ENCODE measurements at regions not wholly inside any gene's neighbourhood (a gene's known extent, or its start where the extent isn't known, plus 50 kb on each side); places are given as distances from the start of the nearest gene placed in this dataset.

GRCh38 chr15:94610485-94610884 lies 379.1 kb downstream of the MCTP2 start (continued):
- no peak for TF ChIP-seq ZSCAN18 (CRISPR knock-in tag; IDR thresholded peaks at IDR 0.05)
- TF ChIP-seq ZNF425 (CRISPR knock-in tag; conservative IDR thresholded peaks at IDR 0.05), result no peak
- no peak for TF ChIP-seq MXD4 (CRISPR knock-in tag; IDR thresholded peaks at IDR 0.05; ENCODE audit: borderline replicate concordance)
- no peak for TF ChIP-seq ETV6 (CRISPR knock-in tag; IDR thresholded peaks at IDR 0.05)
- no peak for TF ChIP-seq FOXP1 (CRISPR knock-in tag; IDR thresholded peaks at IDR 0.05; ENCODE audit: borderline replicate concordance)
- no peak for TF ChIP-seq CREM (CRISPR knock-in tag; IDR thresholded peaks at IDR 0.05)

- ChIA-PET POLR2A (no interaction called here), CTCF (no interaction called here)
- H3K4me1 Mint-ChIP-seq, result peaks cover 7% of the 10 kb centered on the region; the same call in 1 of the 2 replicates
- 0 out of 2 replicates have a peak, but pooled peaks cover 5% of the 10 kb centered on the region for H3K9me3 Mint-ChIP-seq
- DNase-seq (ENCODE audit: low spot score) (no peak), ATAC-seq (no peak)
- no peak overlapping the region for H3K27ac Mint-ChIP-seq
- H3K27me3 Mint-ChIP-seq (ENCODE audit: low read depth), result no peaks in the 10 kb centered on the region
- no peaks in the 10 kb centered on the region for H3K36me3 Mint-ChIP-seq
- H3K4me3 Mint-ChIP-seq, result no peak overlapping the region
- TF ChIP-seq RORB (CRISPR knock-in tag; IDR thresholded peaks at IDR 0.05) (no peak), ATF2 (CRISPR knock-in tag; IDR thresholded peaks at IDR 0.05; ENCODE audit: borderline replicate concordance, low read depth) (no peak), ESRRA (CRISPR knock-in tag; IDR thresholded peaks at IDR 0.05; ENCODE audit: borderline replicate concordance) (no peak), AFF4 (CRISPR knock-in tag; IDR thresholded peaks at IDR 0.05; ENCODE audit: borderline replicate concordance) (no peak), NR3C1 (CRISPR knock-in tag; conservative IDR thresholded peaks at IDR 0.05; ENCODE audit: low read depth) (no peak), MAX (CRISPR knock-in tag; IDR thresholded peaks at IDR 0.05) (no peak), E2F5 (CRISPR knock-in tag; IDR thresholded peaks at IDR 0.05) (no peak), ZNF425 (CRISPR knock-in tag; conservative IDR thresholded peaks at IDR 0.05) (no peak), GABPB1 (CRISPR knock-in tag; IDR thresholded peaks at IDR 0.05) (no peak), MYBL2 (CRISPR knock-in tag; IDR thresholded peaks at IDR 0.05) (no peak), ZNF532 (CRISPR knock-in tag; IDR thresholded peaks at IDR 0.05; ENCODE audit: borderline replicate concordance) (no peak), PREB (CRISPR knock-in tag; IDR thresholded peaks at IDR 0.05; ENCODE audit: borderline replicate concordance) (no peak)
Measured at GRCh38 chr15:94611656-94612055, 380.3 kb downstream of the MCTP2 start.
